SK-N-SH (cell line): ENCODE measurements at regions not wholly inside any gene's neighbourhood (a gene's known extent, or its start where the extent isn't known, plus 50 kb on each side); places are given as distances from the start of the nearest gene placed in this dataset.

Source experiments
- CTCF ChIA-PET: fragments of 300-600, 350-600 bp; formaldehyde crosslinking; extraction: SDS; loops from one replicate; lab custom pipeline; 2021; lab: Yijun Ruan, JAX
- POLR2A ChIA-PET: fragments of 350-600 bp; sonication (Branson Sonifier 250); formaldehyde crosslinking; extraction: SDS; loops from one replicate; lab custom pipeline; 2020; ENCODE audit warnings: antibody characterized with exemption, inconsistent platforms; lab: Yijun Ruan, JAX
- DNase-seq: peaks from one replicate; pipeline ENCODE4 v3.0.0; 2012
- H2AFZ ChIP-seq: fragments of 200-600 bp; sonication (generic); 2 replicates; pipeline ENCODE4 v1.8.1; 2016; ENCODE audit warnings: antibody characterized with exemption, mild to moderate bottlenecking, low read depth
- H3F3A ChIP-seq: fragments of 200-600 bp; sonication (generic); replicated peaks from 2 replicates; pipeline ENCODE3; 2016; ENCODE audit warnings: antibody characterized with exemption, mild to moderate bottlenecking; ENCODE audit not compliant: insufficient read depth
- H3K27ac ChIP-seq, 2 experiments: fragments of 200-500 bp in 1 of 2; fragments of 200-600 bp in 1 of 2; sonication (Bioruptor generic) in 1 of 2; sonication (generic), shearing (Covaris generic) in 1 of 2; 2 replicates each; pipeline versions ENCODE4 v1.5.1 to v1.6.1; 2014 to 2016; ENCODE audit warnings: low read depth in 2 of 2, inconsistent platforms in 1 of 2, low read length in 1 of 2, mild to moderate bottlenecking in 1 of 2, mixed read lengths in 1 of 2
- H3K27me3 ChIP-seq: fragments of 200-600 bp; sonication (generic), shearing (Covaris generic); 2 replicates; pipeline ENCODE4 v1.6.1; 2016; ENCODE audit warnings: mixed run types; ENCODE audit not compliant: insufficient read depth
- H3K36me3 ChIP-seq, 2 experiments: fragments of 200-500 bp in 1 of 2; fragments of 200-600 bp in 1 of 2; sonication (Bioruptor generic) in 1 of 2; sonication (generic) in 1 of 2; replicated peaks in 1 of 2; 2 replicates each; pipeline versions ENCODE3 to v1.5.1; 2014 to 2016; ENCODE audit warnings: low read length in 1 of 2, mild to moderate bottlenecking in 1 of 2; ENCODE audit not compliant: insufficient read depth in 2 of 2, control insufficient read depth in 1 of 2
- H3K4me1 ChIP-seq, 2 experiments: fragments of 200-500 bp in 1 of 2; fragments of 200-600 bp in 1 of 2; sonication (Bioruptor generic) in 1 of 2; sonication (generic), shearing (Covaris generic) in 1 of 2; 2 replicates each; pipeline versions ENCODE4 v1.5.1 to v1.6.1; 2014 to 2016; ENCODE audit warnings: low read depth in 1 of 2, low read length in 1 of 2, mixed run types in 1 of 2; ENCODE audit not compliant: insufficient read depth in 2 of 2, control insufficient read depth in 1 of 2
- H3K4me2 ChIP-seq: fragments of 200-600 bp; sonication (generic), shearing (Covaris generic); 2 replicates; pipeline ENCODE4 v1.6.1; 2017; ENCODE audit warnings: mixed run types
- H3K4me3 ChIP-seq, 2 experiments: fragments of 200-500 bp in 1 of 2; fragments of 200-600 bp in 1 of 2; sonication (Bioruptor generic) in 1 of 2; sonication (generic), shearing (Covaris generic) in 1 of 2; 2 replicates each; pipeline versions ENCODE4 v1.5.1 to v1.8.1; 2014 to 2016; ENCODE audit warnings: low read depth in 2 of 2, inconsistent platforms in 1 of 2, low read length in 1 of 2, mild to moderate bottlenecking in 1 of 2, mixed read lengths in 1 of 2, moderate library complexity in 1 of 2
- H3K79me2 ChIP-seq: fragments of 200-600 bp; sonication (generic); 2 replicates; pipeline ENCODE4 v1.8.1; 2017; ENCODE audit warnings: mild to moderate bottlenecking; ENCODE audit not compliant: insufficient read depth
- H3K9ac ChIP-seq: fragments of 200-600 bp; sonication (generic); 2 replicates; pipeline ENCODE4 v1.6.1; 2017; ENCODE audit warnings: mixed run types
- H3K9me2 ChIP-seq: fragments of 200-600 bp; sonication (generic); 2 replicates; pipeline ENCODE4 v1.6.1; 2017; ENCODE audit warnings: mixed run types
- H3K9me3 ChIP-seq: fragments of 200-600 bp; sonication (generic); 2 replicates; pipeline ENCODE4 v1.6.1; 2017; ENCODE audit warnings: mixed run types, mild to moderate bottlenecking, moderate library complexity
- H4K20me1 ChIP-seq: fragments of 200-600 bp; sonication (generic); 2 replicates; pipeline ENCODE4 v1.6.1; 2017; ENCODE audit warnings: mild to moderate bottlenecking, mixed run types; ENCODE audit not compliant: insufficient read depth
- EP300 ChIP-seq, 2 experiments: IDR thresholded peaks; 2 replicates each; pipeline versions ENCODE4 v1.4.0 to v1.6.1; 2012; ENCODE audit warnings: borderline replicate concordance in 1 of 2, low read depth in 1 of 2, low read length in 1 of 2
- EZH2phosphoT487 ChIP-seq: fragments of 200-600 bp; sonication (generic); IDR thresholded peaks from 2 replicates; pipeline ENCODE4 v1.6.1; 2017; ENCODE audit warnings: low read depth, mixed run types, mild to moderate bottlenecking, antibody characterized with exemption, moderate library complexity, borderline replicate concordance
- FOSL2 ChIP-seq: IDR thresholded peaks from 2 replicates; pipeline ENCODE4 v1.4.0; 2012; ENCODE audit warnings: low read depth, mild to moderate bottlenecking, moderate library complexity, borderline replicate concordance
- FOXJ3 ChIP-seq: sonication (generic); formaldehyde crosslinking; IDR thresholded peaks from 2 replicates; pipeline ENCODE4 v1.5.1; 2020; ENCODE audit warnings: mild to moderate bottlenecking, missing genetic modification reagents
- FOXM1 ChIP-seq: IDR thresholded peaks from 2 replicates; pipeline ENCODE4 v1.4.0; 2012; ENCODE audit warnings: low read depth, mild to moderate bottlenecking
- JUND ChIP-seq: IDR thresholded peaks from 2 replicates; pipeline ENCODE4 v1.4.0; 2012
- MAX ChIP-seq: IDR thresholded peaks from 2 replicates; pipeline ENCODE4 v1.4.0; 2012; ENCODE audit warnings: low read depth
- NRF1 ChIP-seq: IDR thresholded peaks from 2 replicates; pipeline ENCODE4 v1.6.1; 2012; ENCODE audit warnings: low read depth, mild to moderate bottlenecking, low read length
- POLR2AphosphoS5 ChIP-seq: IDR thresholded peaks from 2 replicates; pipeline ENCODE4 v1.6.1; 2012; ENCODE audit warnings: low read depth, low read length
- RFX5 ChIP-seq: IDR thresholded peaks from 2 replicates; pipeline ENCODE4 v1.6.1; 2012; ENCODE audit warnings: mild to moderate bottlenecking, improper control_type of control experiment, low read length
- TAF1 ChIP-seq: IDR thresholded peaks from 2 replicates; pipeline ENCODE4 v1.6.1; 2012; ENCODE audit warnings: low read depth, mild to moderate bottlenecking, low read length, moderate library complexity, borderline replicate concordance
- TCF12 ChIP-seq: IDR thresholded peaks from 2 replicates; pipeline ENCODE4 v1.4.0; 2012
- TEAD4 ChIP-seq: IDR thresholded peaks from 2 replicates; pipeline ENCODE4 v1.4.0; 2012; ENCODE audit warnings: mild to moderate bottlenecking, borderline replicate concordance; ENCODE audit not compliant: insufficient read depth
- USF1 ChIP-seq: IDR thresholded peaks from 2 replicates; pipeline ENCODE4 v1.4.0; 2012; ENCODE audit warnings: low read depth, borderline replicate concordance
- YY1 ChIP-seq: IDR thresholded peaks from 2 replicates; pipeline ENCODE4 v1.4.0; 2012; ENCODE audit warnings: low read depth, mild to moderate bottlenecking
- WGBS: methylation state at CpG from one replicate; pipeline ENCODE4 v1.1.6; 2017; ENCODE audit warnings: low lambda C conversion rate; 5-methylcytosine and 5-hydroxymethylcytosine counted together

GRCh38 chr1:88286716-88287115 is 397.4 kb upstream of the PKN2 start:
- WGBS = 14% methylated on average over 1 of the region's 1 CpG
- CTCF ChIA-PET = no interaction called here
- H3F3A ChIP-seq = no peaks in the 10 kb centered on the region
- H3K4me2 ChIP-seq = no peak overlapping the region
- no peak overlapping the region for H3K27ac ChIP-seq
- DNase-seq = no peak
- no peaks in the 10 kb centered on the region for H3K9me3 ChIP-seq
- no peaks in the 10 kb centered on the region for H3K9me2 ChIP-seq
- TF ChIP-seq FOXM1 (no peak), EP300 (IDR thresholded peaks at IDR 0.05; ENCODE audit: borderline replicate concordance in 1 of 2, low read depth in 1 of 2, low read length in 1 of 2) (no peak), EZH2phosphoT487 (no peak), TEAD4 (no peak)
- POLR2A ChIA-PET = no interaction called here
- no peaks in the 10 kb centered on the region for H3K79me2 ChIP-seq
- no peaks in the 10 kb centered on the region for H3K36me3 ChIP-seq
- H4K20me1 ChIP-seq = no peaks in the 10 kb centered on the region
- no peaks in the 10 kb centered on the region for H3K27me3 ChIP-seq
- H3K4me3 ChIP-seq = no peak overlapping the region
- no peak overlapping the region for H2AFZ ChIP-seq
- H3K4me1 ChIP-seq = no peaks in the 10 kb centered on the region
- H3K9ac ChIP-seq = no peak overlapping the region

GRCh38 chr1:88288571-88288970 is 395.5 kb upstream of the PKN2 start:
- H3K79me2 ChIP-seq = no peaks in the 10 kb centered on the region
- CTCF ChIA-PET = no interaction called here

More at GRCh38 chr1:88288571-88288970, 395.5 kb upstream of the PKN2 start:
- Histone ChIP-seq H3K4me3 (no peak overlapping the region), H3K9me2 (no peaks in the 10 kb centered on the region), H2AFZ (no peak overlapping the region), H3K9me3 (no peaks in the 10 kb centered on the region), H3K9ac (no peak overlapping the region), H3K4me2 (no peak overlapping the region), H3K27me3 (no peaks in the 10 kb centered on the region), H3K36me3 (no peaks in the 10 kb centered on the region), H3K4me1 (no peaks in the 10 kb centered on the region), H3K27ac (no peak overlapping the region), H3F3A (no peaks in the 10 kb centered on the region), H4K20me1 (no peaks in the 10 kb centered on the region)
- POLR2A ChIA-PET = no interaction called here
- 22% methylated on average over 2 of the region's 2 CpGs for WGBS
- TF ChIP-seq NRF1 = no peak
- no peak for TF ChIP-seq TEAD4
- no peak for TF ChIP-seq JUND
- TF ChIP-seq TAF1 = no peak
- no peak for TF ChIP-seq FOXM1
- no peak for TF ChIP-seq EP300 (IDR thresholded peaks at IDR 0.05; ENCODE audit: borderline replicate concordance in 1 of 2, low read depth in 1 of 2, low read length in 1 of 2)
- no peak for TF ChIP-seq MAX
- TF ChIP-seq YY1 = no peak
- no peak for TF ChIP-seq RFX5
- no peak for TF ChIP-seq FOSL2
- no peak for TF ChIP-seq POLR2AphosphoS5
- no peak for TF ChIP-seq USF1
- no peak for TF ChIP-seq TCF12
- no peak for TF ChIP-seq FOXJ3 (CRISPR knock-in tag)
- DNase-seq = no peak
